Liver (tissue), 7 donors: ENCODE measurements at regions not wholly inside any gene's neighbourhood (a gene's known extent, or its start where the extent isn't known, plus 50 kb on each side); places are given as distances from the start of the nearest gene placed in this dataset.

Experiments used
- DNase-seq: peaks from one replicate; pipeline ENCODE4 v3.0.0-alpha.2; 2017; ENCODE audit warnings: low spot score
- H3K27ac ChIP-seq, 2 donors: one replicate each; pipeline ENCODE4 v1.7.0; 2013; ENCODE audit warnings: inconsistent platforms in 2 of 2, low read length in 2 of 2, control low read depth in 1 of 2, low read depth in 1 of 2, mild to moderate bottlenecking in 1 of 2
- H3K27me3 ChIP-seq, 4 donors: one replicate each; pipeline versions ENCODE4 v1.6.1 to v1.7.0; 2013; ENCODE audit warnings: low read length in 3 of 4, inconsistent platforms in 1 of 4, mild to moderate bottlenecking in 1 of 4, moderate library complexity in 1 of 4; ENCODE audit not compliant: control insufficient read depth in 4 of 4, insufficient read depth in 4 of 4
- H3K36me3 ChIP-seq, 4 donors: one replicate each; pipeline versions ENCODE4 v1.6.1 to v1.7.0; 2013; ENCODE audit warnings: low read length in 3 of 4, mild to moderate bottlenecking in 3 of 4, low read depth in 1 of 4, moderate library complexity in 1 of 4; ENCODE audit not compliant: control insufficient read depth in 4 of 4, insufficient read depth in 3 of 4
- H3K4me1 ChIP-seq, 4 donors: one replicate each; pipeline versions ENCODE4 v1.6.1 to v1.7.0; 2013; ENCODE audit warnings: low read length in 3 of 4, mild to moderate bottlenecking in 3 of 4, moderate library complexity in 1 of 4; ENCODE audit not compliant: control insufficient read depth in 4 of 4, insufficient read depth in 4 of 4
- H3K4me3 ChIP-seq, 3 donors: one replicate each; pipeline versions ENCODE4 v1.6.1 to v1.7.0; 2013; ENCODE audit warnings: low read length in 3 of 3, control low read depth in 1 of 3, low read depth in 1 of 3, mild to moderate bottlenecking in 1 of 3
- H3K9ac ChIP-seq, 2 donors: one replicate each; pipeline ENCODE4 v1.7.0; 2013; ENCODE audit warnings: low read length in 2 of 2, mild to moderate bottlenecking in 2 of 2, moderate library complexity in 2 of 2, control low read depth in 1 of 2, low read depth in 1 of 2
- H3K9me3 ChIP-seq, 4 donors: one replicate each; pipeline versions ENCODE4 v1.6.1 to v1.7.0; 2013; ENCODE audit warnings: low read length in 3 of 4; ENCODE audit not compliant: control insufficient read depth in 4 of 4
- ATF3 ChIP-seq: IDR thresholded peaks from 2 replicates; pipeline ENCODE4 v1.6.1; 2016; ENCODE audit warnings: antibody characterized with exemption
- EGR1 ChIP-seq, 2 donors: IDR thresholded peaks; 2 replicates each; pipeline ENCODE4 v1.6.1; 2016 to 2018; ENCODE audit warnings: antibody characterized with exemption in 2 of 2, low read depth in 2 of 2
- FOXA1 ChIP-seq: IDR thresholded peaks from 2 replicates; pipeline ENCODE4 v1.6.1; 2016; ENCODE audit warnings: antibody characterized with exemption
- GABPA ChIP-seq, 2 donors: IDR thresholded peaks in 1 of 2; conservative IDR thresholded peaks in 1 of 2; 2 replicates each; pipeline ENCODE4 v1.6.1; 2016; ENCODE audit warnings: antibody characterized with exemption in 2 of 2, mild to moderate bottlenecking in 1 of 2, moderate library complexity in 1 of 2
- HNF4A ChIP-seq, 2 donors: conservative IDR thresholded peaks; 2 replicates each; pipeline ENCODE4 v1.6.1; 2016; ENCODE audit warnings: antibody characterized with exemption in 2 of 2, mild to moderate bottlenecking in 2 of 2
- HNF4G ChIP-seq: IDR thresholded peaks from 2 replicates; pipeline ENCODE4 v1.6.1; 2016; ENCODE audit warnings: antibody characterized with exemption
- JUND ChIP-seq, 2 donors: IDR thresholded peaks; 2 replicates each; pipeline ENCODE4 v1.6.1; 2016; ENCODE audit warnings: antibody characterized with exemption in 2 of 2
- MAX ChIP-seq: IDR thresholded peaks from 2 replicates; pipeline ENCODE4 v1.6.1; 2016; ENCODE audit warnings: antibody characterized with exemption
- NR2F2 ChIP-seq: IDR thresholded peaks from 2 replicates; pipeline ENCODE4 v1.6.1; 2016; ENCODE audit warnings: antibody characterized with exemption
- RAD21 ChIP-seq, 2 donors: IDR thresholded peaks; 2 replicates each; pipeline ENCODE4 v1.6.1; 2016; ENCODE audit warnings: antibody characterized with exemption in 2 of 2, mild to moderate bottlenecking in 2 of 2
- REST ChIP-seq: IDR thresholded peaks from 2 replicates; pipeline ENCODE4 v1.6.1; 2016; ENCODE audit warnings: antibody characterized with exemption, mild to moderate bottlenecking
- RXRA ChIP-seq, 2 donors: IDR thresholded peaks; 2 replicates each; pipeline ENCODE4 v1.6.1; 2017 to 2018; ENCODE audit warnings: antibody characterized with exemption in 2 of 2, mild to moderate bottlenecking in 1 of 2
- SP1 ChIP-seq: IDR thresholded peaks from 2 replicates; pipeline ENCODE4 v1.6.1; 2018; ENCODE audit warnings: antibody characterized with exemption, mild to moderate bottlenecking
- TAF1 ChIP-seq: conservative IDR thresholded peaks from 2 replicates; pipeline ENCODE4 v1.6.1; 2016; ENCODE audit warnings: antibody characterized with exemption, mild to moderate bottlenecking
- YY1 ChIP-seq: IDR thresholded peaks from 2 replicates; pipeline ENCODE4 v1.6.1; 2016; ENCODE audit warnings: antibody characterized with exemption, mild to moderate bottlenecking
- ZBTB33 ChIP-seq: IDR thresholded peaks from 2 replicates; pipeline ENCODE4 v1.6.1; 2016; ENCODE audit warnings: antibody characterized with exemption
- WGBS: extraction: QIAGEN DNeasy Blood & Tissue Kit; methylation state at CpG from one replicate; pipeline ENCODE4 v1.1.7; 2013; 5-methylcytosine and 5-hydroxymethylcytosine counted together
- donor health status: healthy.
- donor health status: healthy.
- donor health status: healthy.
- donor health status: healthy.

GRCh38 chr5:15285901-15286583 lies 213.9 kb upstream of the FBXL7 start:
- TF ChIP-seq RAD21 (IDR thresholded peaks at IDR 0.05) (peak; percentile 10 to 29), HNF4A (conservative IDR thresholded peaks at IDR 0.05) (peak; percentile 82 to 88), FOXA1 (no peak), NR2F2 (peak; percentile 51), YY1 (peak; percentile 43), JUND (IDR thresholded peaks at IDR 0.05) (peak; percentile 4 to 56), HNF4G (peak; percentile 28), MAX (no peak), GABPA (IDR thresholded peaks at IDR 0.05 in 1 of 2, conservative IDR thresholded peaks at IDR 0.05 in 1 of 2) (no peak)
- H3K9me3 ChIP-seq = no peaks in the 10 kb centered on the region
- 51% methylated on average over 5 of the region's 5 CpGs for WGBS
- no peak overlapping the region for H3K9ac ChIP-seq
- H3K27me3 ChIP-seq = no peaks in the 10 kb centered on the region
- H3K4me1 ChIP-seq = peaks cover 0 to 13% (median 7%) of the 10 kb centered on the region in 4 donors
- no peak overlapping the region for H3K27ac ChIP-seq
- DNase-seq = no peak
- no peak overlapping the region for H3K4me3 ChIP-seq
- H3K36me3 ChIP-seq = no peaks in the 10 kb centered on the region

GRCh38 chr5:15284706-15285105 lies 215.3 kb upstream of the FBXL7 start:
- no peaks in the 10 kb centered on the region for H3K9me3 ChIP-seq
- H3K4me3 ChIP-seq = no peak overlapping the region
- TF ChIP-seq JUND (IDR thresholded peaks at IDR 0.05) (no peak), EGR1 (IDR thresholded peaks at IDR 0.05; ENCODE audit: low read depth in 2 of 2) (no peak), HNF4G (no peak), REST (no peak), TAF1 (no peak), ATF3 (no peak), GABPA (IDR thresholded peaks at IDR 0.05 in 1 of 2, conservative IDR thresholded peaks at IDR 0.05 in 1 of 2) (no peak)
- no peaks in the 10 kb centered on the region for H3K27me3 ChIP-seq
- no peak overlapping the region for H3K9ac ChIP-seq
- no peak overlapping the region for H3K27ac ChIP-seq
- peaks cover 0 to 13% (median 7%) of the 10 kb centered on the region in 4 donors for H3K4me1 ChIP-seq
- no peaks in the 10 kb centered on the region for H3K36me3 ChIP-seq
- DNase-seq = no peak

- DNase-seq = no peak
- TF ChIP-seq SP1 = no peak
- no peak for TF ChIP-seq ZBTB33
- no peak for TF ChIP-seq RXRA (IDR thresholded peaks at IDR 0.05)
- TF ChIP-seq MAX = no peak
- no peak for TF ChIP-seq HNF4G
- TF ChIP-seq REST = no peak
- no peak for TF ChIP-seq HNF4A (conservative IDR thresholded peaks at IDR 0.05)
- no peak for TF ChIP-seq GABPA (IDR thresholded peaks at IDR 0.05 in 1 of 2, conservative IDR thresholded peaks at IDR 0.05 in 1 of 2)
- no peak for TF ChIP-seq TAF1
- TF ChIP-seq ATF3 = no peak
- Histone ChIP-seq H3K36me3 (no peaks in the 10 kb centered on the region), H3K9me3 (peaks cover 0 to 3% (median 2%) of the 10 kb centered on the region in 4 donors), H3K27ac (no peak overlapping the region), H3K27me3 (no peaks in the 10 kb centered on the region), H3K4me1 (peaks cover 0 to 13% (median 7%) of the 10 kb centered on the region in 4 donors), H3K9ac (no peak overlapping the region), H3K4me3 (no peak overlapping the region)
- 71% methylated on average over 2 of the region's 2 CpGs for WGBS
Observed at GRCh38 chr5:15283076-15283475, 216.9 kb upstream of the FBXL7 start.
